Calu3 (cell line): ENCODE measurements at regions not wholly inside any gene's neighbourhood (a gene's known extent, or its start where the extent isn't known, plus 50 kb on each side); places are given as distances from the start of the nearest gene placed in this dataset.
"Not testable (repeated sequence)": the region's sequence is repeated elsewhere in the genome, so short reads cannot be mapped to it uniquely, and the experiment has no call there.

ENCODE experiments used
- BruUV-seq: library from RNA; stranded (reverse); fragments of 400-500 nt; replicated peaks from 2 replicates; lab custom pipeline; 2021; lab: Mats Ljungman, UMichigan
- CTCF ChIA-PET: fragments of 300-600 bp; sonication (Branson Sonifier 250); formaldehyde crosslinking; loops from one replicate; lab custom pipeline; 2022; ENCODE audit warnings: antibody characterized with exemption; lab: Charles Lee
- DNase-seq: peaks from one replicate; pipeline ENCODE4 v3.0.0; 2022
- H3K27ac Mint-ChIP-seq: one replicate; pipeline ENCODE4 v1.8.0; 2022; ENCODE audit warnings: mixed read lengths; ENCODE audit not compliant: unreplicated experiment
- H3K27me3 Mint-ChIP-seq: one replicate; pipeline ENCODE4 v1.8.0; 2022; ENCODE audit warnings: mixed read lengths; ENCODE audit not compliant: unreplicated experiment
- H3K36me3 Mint-ChIP-seq: one replicate; pipeline ENCODE4 v1.8.0; 2022; ENCODE audit warnings: mild to moderate bottlenecking, moderate library complexity, mixed read lengths; ENCODE audit not compliant: insufficient read depth, unreplicated experiment
- H3K4me1 Mint-ChIP-seq: one replicate; pipeline ENCODE4 v1.8.0; 2022; ENCODE audit warnings: mild to moderate bottlenecking, low read depth, mixed read lengths; ENCODE audit not compliant: unreplicated experiment
- H3K4me3 Mint-ChIP-seq: one replicate; pipeline ENCODE4 v1.8.0; 2022; ENCODE audit warnings: mild to moderate bottlenecking, low read depth, moderate library complexity, mixed read lengths; ENCODE audit not compliant: unreplicated experiment
- H3K9me3 Mint-ChIP-seq: one replicate; pipeline ENCODE4 v1.8.0; 2022; ENCODE audit warnings: low read depth, mixed read lengths; ENCODE audit not compliant: unreplicated experiment
- CTCF ChIP-seq: fragments of 200-600 bp; IDR thresholded peaks from one replicate; pipeline ENCODE4 v1.8.0; 2022; ENCODE audit warnings: antibody characterized with exemption; ENCODE audit not compliant: unreplicated experiment
- intact Hi-C: fragments of 100-400 bp; cut with micrococcal nuclease; formaldehyde crosslinking; loops from one replicate; pipeline ENCODE4 v1.10.0; 2022; ENCODE audit not compliant: unreplicated experiment

GRCh38 chr15:75764845-75765550 lies 52.4 kb upstream of the CSPG4 start:
- DNase-seq, H3K27me3 Mint-ChIP-seq, H3K4me1 Mint-ChIP-seq, H3K9me3 Mint-ChIP-seq, H3K36me3 Mint-ChIP-seq, BruUV-seq, intact Hi-C loops, H3K27ac Mint-ChIP-seq, H3K4me3 Mint-ChIP-seq, CTCF ChIA-PET: not testable (repeated sequence)

- peaks cover 15% of the 10 kb centered on the region for H3K4me1 Mint-ChIP-seq
- H3K4me3 Mint-ChIP-seq, H3K9me3 Mint-ChIP-seq, H3K36me3 Mint-ChIP-seq, BruUV-seq, H3K27me3 Mint-ChIP-seq, H3K27ac Mint-ChIP-seq, intact Hi-C loops, DNase-seq: not testable (repeated sequence)
- CTCF ChIA-PET: interaction anchor here (0.5 kb wide), 1 partner anchor 236 kb away, joined by 4 read pairs; no protein-coding TSS in a partner anchor
Observed at GRCh38 chr15:75763635-75764600, 51.3 kb upstream of the CSPG4 start.

GRCh38 chr15:75763137-75763611 lies 50.5 kb upstream of the CSPG4 start:
- intact Hi-C loops: no loop called here
- TF ChIP-seq CTCF: no peak
- Mint-ChIP-seq H3K27ac (no peak overlapping the region), H3K4me3 (no peak overlapping the region), H3K27me3 (no peaks in the 10 kb centered on the region), H3K36me3 (peaks cover 10% of the 10 kb centered on the region), H3K9me3 (no peaks in the 10 kb centered on the region), H3K4me1 (peaks cover 23% of the 10 kb centered on the region)
- BruUV-seq: no TSS peak
- DNase-seq: no peak
- CTCF ChIA-PET: interaction anchor here (0.5 to 1.0 kb wide), 3 partner anchors 25 to 1219 kb away, joined by 3 to 4 read pairs (median 3); no protein-coding TSS in a partner anchor
